WTC11 (cell line): ENCODE measurements at regions not wholly inside any gene's neighbourhood (a gene's known extent, or its start where the extent isn't known, plus 50 kb on each side); places are given as distances from the start of the nearest gene placed in this dataset.
A peak's percentile ranks its signal among the peaks of the same experiment; 100 is the strongest.

ENCODE experiments used
- ATAC-seq: fragments of 200-7000 bp; cut with Tn5 transposase; 2 replicates; pipeline ENCODE4 v1.10.0; 2021; ENCODE audit warnings: mild to moderate bottlenecking, moderate library complexity
- CTCF ChIA-PET: fragments of 300-600 bp; sonication (Branson Sonifier 250); formaldehyde crosslinking; loops from one replicate; lab custom pipeline; 2021; ENCODE audit warnings: antibody characterized with exemption; lab: Charles Lee
- POLR2A ChIA-PET: fragments of 350-600 bp; sonication (Branson Sonifier 250); formaldehyde crosslinking; loops from one replicate; lab custom pipeline; 2021; ENCODE audit warnings: antibody characterized with exemption; lab: Charles Lee
- DNase-seq: peaks from one replicate; pipeline ENCODE4 v3.0.0; 2021; ENCODE audit warnings: low spot score
- H3K27ac Mint-ChIP-seq: 2 replicates; pipeline ENCODE4 v1.8.0; 2021; ENCODE audit warnings: mixed read lengths
- H3K27me3 Mint-ChIP-seq: 2 replicates; pipeline ENCODE4 v1.8.0; 2021; ENCODE audit warnings: low read depth, mild to moderate bottlenecking, moderate library complexity, mixed read lengths
- H3K36me3 Mint-ChIP-seq: 2 replicates; pipeline ENCODE4 v1.8.0; 2021; ENCODE audit warnings: mixed read lengths
- H3K4me1 Mint-ChIP-seq: 2 replicates; pipeline ENCODE4 v1.8.0; 2022; ENCODE audit warnings: mixed read lengths
- H3K4me3 Mint-ChIP-seq: 2 replicates; pipeline ENCODE4 v1.8.0; 2021; ENCODE audit warnings: mild to moderate bottlenecking, moderate library complexity, mixed read lengths
- H3K9me3 Mint-ChIP-seq: 2 replicates; pipeline ENCODE4 v1.8.0; 2021; ENCODE audit warnings: mixed read lengths
- AR ChIP-seq: fragments of 250-450 bp; sonication (Bioruptor Pico); IDR thresholded peaks from 2 replicates; pipeline ENCODE4 v1.9.0; 2021; ENCODE audit warnings: mild to moderate bottlenecking
- ATF6 ChIP-seq: sonication (generic); formaldehyde crosslinking; IDR thresholded peaks from 2 replicates; pipeline ENCODE4 v1.8.1; 2023; ENCODE audit warnings: mild to moderate bottlenecking, missing genetic modification reagents
- CDX4 ChIP-seq: fragments of 250-450 bp; sonication (Bioruptor Pico); IDR thresholded peaks from 2 replicates; pipeline ENCODE4 v1.9.0; 2021; ENCODE audit warnings: moderate library complexity, mild to moderate bottlenecking, inconsistent platforms, borderline replicate concordance
- CREM ChIP-seq: sonication (generic); formaldehyde crosslinking; IDR thresholded peaks from 2 replicates; pipeline ENCODE4 v1.8.1; 2022; ENCODE audit warnings: mild to moderate bottlenecking, missing genetic modification reagents, moderate library complexity
- E2F1 ChIP-seq: sonication (generic); formaldehyde crosslinking; IDR thresholded peaks from 2 replicates; pipeline ENCODE4 v1.8.0; 2022; ENCODE audit warnings: mild to moderate bottlenecking, missing genetic modification reagents
- EMX1 ChIP-seq: fragments of 250-450 bp; sonication (Bioruptor Pico); IDR thresholded peaks from 2 replicates; pipeline ENCODE4 v1.8.0; 2021; ENCODE audit warnings: mild to moderate bottlenecking
- HMGXB4 ChIP-seq: sonication (generic); formaldehyde crosslinking; IDR thresholded peaks from 2 replicates; pipeline ENCODE4 v1.8.1; 2023; ENCODE audit warnings: mild to moderate bottlenecking, moderate library complexity, missing genetic modification reagents
- JUN ChIP-seq: sonication (generic); formaldehyde crosslinking; IDR thresholded peaks from 2 replicates; pipeline ENCODE4 v1.8.0; 2023; ENCODE audit warnings: mild to moderate bottlenecking, missing genetic modification reagents
- MAX ChIP-seq: sonication (generic); formaldehyde crosslinking; IDR thresholded peaks from 2 replicates; pipeline ENCODE4 v1.8.0; 2022; ENCODE audit warnings: mild to moderate bottlenecking, missing genetic modification reagents
- TEAD1 ChIP-seq: sonication (generic); formaldehyde crosslinking; IDR thresholded peaks from 2 replicates; pipeline ENCODE4 v1.8.0; 2022; ENCODE audit warnings: mild to moderate bottlenecking, missing genetic modification reagents
- TP53 ChIP-seq: sonication (generic); formaldehyde crosslinking; IDR thresholded peaks from 2 replicates; pipeline ENCODE4 v1.8.1; 2023; ENCODE audit warnings: mild to moderate bottlenecking, missing genetic modification reagents
- ZNF281 ChIP-seq: sonication (generic); formaldehyde crosslinking; IDR thresholded peaks from 2 replicates; pipeline ENCODE4 v1.8.0; 2023; ENCODE audit warnings: mild to moderate bottlenecking, missing genetic modification reagents

GRCh38 chr5:145246961-145247744, 588.0 kb downstream of the PRELID2 start:
- Mint-ChIP-seq H3K27me3 (no peaks in the 10 kb centered on the region; the same call in 1 of the 2 replicates), H3K4me3 (no peak overlapping the region), H3K36me3 (no peaks in the 10 kb centered on the region), H3K9me3 (0 out of 2 replicates have a peak, but pooled peaks cover 4% of the 10 kb centered on the region), H3K27ac (peak overlapping the region; percentile 50), H3K4me1 (peaks cover 52% of the 10 kb centered on the region)
- TF ChIP-seq CDX4 (CRISPR knock-in tag) = no peak
- TF ChIP-seq AR = no peak
- TF ChIP-seq ATF6 = no peak
- TF ChIP-seq HMGXB4 (CRISPR knock-in tag) = no peak
- TF ChIP-seq JUN (CRISPR knock-in tag) = no peak
- TF ChIP-seq ZNF281 (CRISPR knock-in tag) = no peak
- no peak for TF ChIP-seq MAX
- TF ChIP-seq E2F1 (CRISPR knock-in tag) = no peak
- TF ChIP-seq TEAD1 (CRISPR knock-in tag) = no peak
- no peak for TF ChIP-seq EMX1
- no peak for TF ChIP-seq TP53 (CRISPR knock-in tag)
- no peak for TF ChIP-seq CREM (CRISPR knock-in tag)
- POLR2A ChIA-PET = no interaction called here
- DNase-seq (no peak), ATAC-seq (peak; percentile 53)
- CTCF ChIA-PET = interaction anchor here (1.2 to 1.4 kb wide), 2 partner anchors 9 to 760 kb away, joined by 4 read pairs; no protein-coding TSS in a partner anchor
